ENCODE measurements at regions not wholly inside any gene's neighbourhood (a gene's known extent, or its start where the extent isn't known, plus 50 kb on each side); places are given as distances from the start of the nearest gene placed in this dataset.

DNA sequence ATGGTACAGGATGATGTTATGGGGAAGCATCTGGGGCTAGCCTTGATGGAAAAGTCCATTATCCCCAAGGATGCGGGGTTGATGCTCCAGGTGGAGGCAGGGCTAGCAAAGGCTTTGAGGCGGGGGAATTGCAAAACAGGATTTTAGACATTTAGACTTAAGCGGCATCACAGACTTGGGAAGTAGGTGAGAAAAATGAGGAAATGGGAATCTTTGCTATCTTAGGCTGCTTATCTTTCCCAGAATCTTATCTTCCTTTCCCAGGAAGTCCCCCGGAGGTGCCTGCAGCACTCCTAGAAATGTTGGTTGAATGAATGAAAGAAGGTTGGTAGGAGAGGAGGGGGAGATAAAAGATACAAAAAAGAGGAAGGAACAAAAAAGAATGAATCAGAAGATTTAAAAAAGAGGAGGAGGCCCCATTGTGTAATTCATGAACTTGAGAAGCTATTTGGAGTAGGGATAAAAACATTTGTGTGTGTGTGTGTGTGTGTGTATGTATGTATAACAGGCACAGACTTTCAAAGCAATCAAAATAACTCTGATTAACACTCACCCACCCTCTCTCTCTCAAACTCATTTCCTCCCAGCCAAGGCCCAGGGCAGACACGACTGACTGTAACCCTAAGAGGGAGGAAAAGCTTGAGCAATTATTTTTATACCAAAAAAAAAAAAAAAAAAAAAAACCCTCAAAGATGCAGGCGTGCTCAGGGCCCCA, 62.5 kb upstream of the TBX3 start:
- no peak for DNase-seq
- intact Hi-C loops (cut with micrococcal nuclease), result no loop called here
- Histone ChIP-seq H3K9me3 (ENCODE audit: low read length) (no peaks in the 10 kb centered on the region), H3K9me2 (replicated peaks; ENCODE audit: low read length) (no peaks in the 10 kb centered on the region), H3K4me3 (ENCODE audit: low read length) (no peak overlapping the region), H3K4me2 (ENCODE audit: low read length) (no peak overlapping the region), H3K27me3 (ENCODE audit: low read length) (no peaks in the 10 kb centered on the region), H3K36me3 (ENCODE audit: low read depth, low read length) (no peaks in the 10 kb centered on the region), H2AFZ (ENCODE audit: low read length) (no peak overlapping the region), H3F3A (ENCODE audit: low read length, unreplicated experiment) (no peaks in the 10 kb centered on the region), H3K9ac (ENCODE audit: low read length) (no peak overlapping the region), H3K79me2 (ENCODE audit: low read length) (no peaks in the 10 kb centered on the region), H4K20me1 (ENCODE audit: low read length) (no peaks in the 10 kb centered on the region), H3K27ac (ENCODE audit: low read length) (no peak overlapping the region), H3K4me1 (ENCODE audit: insufficient read depth, low read length) (no peaks in the 10 kb centered on the region)
- TF ChIP-seq EZH2 (IDR thresholded peaks at IDR 0.05; ENCODE audit: low read length, unreplicated experiment) (no peak), EZH2phosphoT487 (IDR thresholded peaks at IDR 0.05; ENCODE audit: borderline replicate concordance, low read length) (no peak)
- TF ChIP-seq, protein P1, sequence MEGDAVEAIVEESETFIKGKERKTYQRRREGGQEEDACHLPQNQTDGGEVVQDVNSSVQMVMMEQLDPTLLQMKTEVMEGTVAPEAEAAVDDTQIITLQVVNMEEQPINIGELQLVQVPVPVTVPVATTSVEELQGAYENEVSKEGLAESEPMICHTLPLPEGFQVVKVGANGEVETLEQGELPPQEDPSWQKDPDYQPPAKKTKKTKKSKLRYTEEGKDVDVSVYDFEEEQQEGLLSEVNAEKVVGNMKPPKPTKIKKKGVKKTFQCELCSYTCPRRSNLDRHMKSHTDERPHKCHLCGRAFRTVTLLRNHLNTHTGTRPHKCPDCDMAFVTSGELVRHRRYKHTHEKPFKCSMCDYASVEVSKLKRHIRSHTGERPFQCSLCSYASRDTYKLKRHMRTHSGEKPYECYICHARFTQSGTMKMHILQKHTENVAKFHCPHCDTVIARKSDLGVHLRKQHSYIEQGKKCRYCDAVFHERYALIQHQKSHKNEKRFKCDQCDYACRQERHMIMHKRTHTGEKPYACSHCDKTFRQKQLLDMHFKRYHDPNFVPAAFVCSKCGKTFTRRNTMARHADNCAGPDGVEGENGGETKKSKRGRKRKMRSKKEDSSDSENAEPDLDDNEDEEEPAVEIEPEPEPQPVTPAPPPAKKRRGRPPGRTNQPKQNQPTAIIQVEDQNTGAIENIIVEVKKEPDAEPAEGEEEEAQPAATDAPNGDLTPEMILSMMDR (conservative IDR thresholded peaks at IDR 0.05; ENCODE audit: low read depth, low read length), result no peak
- CTCF ChIA-PET, result no interaction called here
- POLR2A ChIA-PET (ENCODE audit: unreplicated experiment), result interaction anchor here (0.6 kb wide), 2 partner anchors 14 to 62 kb away, joined by 3 read pairs; partner anchors contain the start of gene TBX3
- ATAC-seq, result no peak
- BruUV-seq (replicated peaks), result no TSS peak

DNA sequence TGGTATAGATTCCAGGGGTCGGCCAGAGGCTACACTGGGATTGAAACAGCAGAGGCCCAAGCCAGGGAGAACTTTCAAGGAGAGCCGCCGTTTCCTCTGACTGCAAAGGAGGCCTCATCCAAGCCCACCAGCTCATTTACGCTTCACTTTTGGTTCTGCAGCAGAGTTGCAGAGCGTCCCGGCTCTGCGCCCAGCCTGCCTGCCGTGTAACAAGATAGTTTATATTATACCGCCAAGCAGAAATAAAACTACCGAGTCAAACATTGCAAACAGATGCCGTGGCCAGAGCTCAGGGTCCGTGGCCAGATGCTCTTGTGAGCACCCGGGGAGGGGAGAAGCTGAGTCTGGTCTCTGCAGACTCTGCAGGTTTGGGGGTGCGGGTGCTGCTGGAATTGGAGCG, 60.7 kb upstream of the TBX3 start:
- no peak overlapping the region for H3K4me3 ChIP-seq (ENCODE audit: low read length)
- ChIA-PET POLR2A (ENCODE audit: unreplicated experiment) (no interaction called here), CTCF (no interaction called here)
- ATAC-seq (no peak), DNase-seq (no peak)
- H3K9me2 ChIP-seq (replicated peaks; ENCODE audit: low read length), result no peaks in the 10 kb centered on the region
- no peaks in the 10 kb centered on the region for H4K20me1 ChIP-seq (ENCODE audit: low read length)
- no peak for TF ChIP-seq EZH2phosphoT487 (IDR thresholded peaks at IDR 0.05; ENCODE audit: borderline replicate concordance, low read length)
- no peak for TF ChIP-seq EZH2 (IDR thresholded peaks at IDR 0.05; ENCODE audit: low read length, unreplicated experiment)
- TF ChIP-seq, protein P1 (conservative IDR thresholded peaks at IDR 0.05; ENCODE audit: low read depth, low read length), result no peak
- no peaks in the 10 kb centered on the region for H3K4me1 ChIP-seq (ENCODE audit: insufficient read depth, low read length)
- H3K79me2 ChIP-seq (ENCODE audit: low read length), result no peaks in the 10 kb centered on the region
- H3K36me3 ChIP-seq (ENCODE audit: low read depth, low read length), result no peaks in the 10 kb centered on the region
- H2AFZ ChIP-seq (ENCODE audit: low read length), result no peak overlapping the region
- intact Hi-C loops (cut with micrococcal nuclease), result no loop called here
- no peaks in the 10 kb centered on the region for H3K27me3 ChIP-seq (ENCODE audit: low read length)
- no peak overlapping the region for H3K4me2 ChIP-seq (ENCODE audit: low read length)
- no peak overlapping the region for H3K9ac ChIP-seq (ENCODE audit: low read length)
- no peaks in the 10 kb centered on the region for H3F3A ChIP-seq (ENCODE audit: low read length, unreplicated experiment)
- no peak overlapping the region for H3K27ac ChIP-seq (ENCODE audit: low read length)
- H3K9me3 ChIP-seq (ENCODE audit: low read length), result no peaks in the 10 kb centered on the region
- BruUV-seq (replicated peaks), result no TSS peak

DNA sequence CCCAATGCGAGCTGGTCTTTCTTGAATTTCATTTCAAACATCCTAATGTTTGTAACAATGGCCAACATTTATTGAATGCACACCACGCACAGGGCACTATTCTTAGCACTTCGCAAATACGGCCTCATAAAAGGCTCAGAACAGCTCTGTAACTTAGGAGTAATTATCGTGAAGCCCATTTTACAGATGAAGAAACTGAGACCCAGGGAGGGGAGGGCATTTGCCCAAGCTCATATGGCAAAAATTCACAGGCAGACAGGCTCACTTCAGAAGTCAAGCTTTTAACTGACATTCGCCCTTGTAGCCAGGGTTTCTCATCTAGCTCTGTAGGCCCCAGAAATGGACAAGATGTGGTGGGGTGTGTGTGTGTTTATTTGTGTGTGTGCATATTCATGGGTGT, 60.3 kb upstream of the TBX3 start:
- H3K9me3 ChIP-seq (ENCODE audit: low read length), result no peaks in the 10 kb centered on the region
- ChIA-PET POLR2A (ENCODE audit: unreplicated experiment) (no interaction called here), CTCF (no interaction called here)
- H3K4me3 ChIP-seq (ENCODE audit: low read length), result no peak overlapping the region
- H3K36me3 ChIP-seq (ENCODE audit: low read depth, low read length), result no peaks in the 10 kb centered on the region
- H3K9ac ChIP-seq (ENCODE audit: low read length), result no peak overlapping the region
- no peaks in the 10 kb centered on the region for H3K27me3 ChIP-seq (ENCODE audit: low read length)
- H3K27ac ChIP-seq (ENCODE audit: low read length), result no peak overlapping the region
- H4K20me1 ChIP-seq (ENCODE audit: low read length), result no peaks in the 10 kb centered on the region
- no peaks in the 10 kb centered on the region for H3K9me2 ChIP-seq (replicated peaks; ENCODE audit: low read length)
- ATAC-seq, result no peak
- BruUV-seq (replicated peaks), result no TSS peak
- no peaks in the 10 kb centered on the region for H3F3A ChIP-seq (ENCODE audit: low read length, unreplicated experiment)
- intact Hi-C loops (cut with micrococcal nuclease), result no loop called here
- TF ChIP-seq EZH2 (IDR thresholded peaks at IDR 0.05; ENCODE audit: low read length, unreplicated experiment), result no peak
- TF ChIP-seq EZH2phosphoT487 (IDR thresholded peaks at IDR 0.05; ENCODE audit: borderline replicate concordance, low read length), result no peak
- TF ChIP-seq, protein P1 (conservative IDR thresholded peaks at IDR 0.05; ENCODE audit: low read depth, low read length), result no peak
- no peaks in the 10 kb centered on the region for H3K79me2 ChIP-seq (ENCODE audit: low read length)
- H2AFZ ChIP-seq (ENCODE audit: low read length), result no peak overlapping the region
- no peaks in the 10 kb centered on the region for H3K4me1 ChIP-seq (ENCODE audit: insufficient read depth, low read length)
- H3K4me2 ChIP-seq (ENCODE audit: low read length), result no peak overlapping the region
- DNase-seq, result no peak
